LHCN-M2 (cell line): ENCODE measurements at regions not wholly inside any gene's neighbourhood (a gene's known extent, or its start where the extent isn't known, plus 50 kb on each side); places are given as distances from the start of the nearest gene placed in this dataset.
"Not testable (repeated sequence)": the region's sequence is repeated elsewhere in the genome, so short reads cannot be mapped to it uniquely, and the experiment has no call there.

Source experiments
- DNase-seq: peaks from one replicate; pipeline ENCODE4 v3.0.0-alpha.2; 2012; ENCODE audit warnings: low read depth

- DNase-seq = no peak
Observed at GRCh38 chrX:18102006-18102405, 118.7 kb downstream of the BEND2 start.

- no peak for DNase-seq
Observed at GRCh38 chrX:18101087-18101486, 119.6 kb downstream of the BEND2 start.

GRCh38 chrX:18099745-18100144 is 120.9 kb downstream of the BEND2 start:
- DNase-seq = no peak

- no peak for DNase-seq
Observed at GRCh38 chrX:18098763-18099162, 121.9 kb downstream of the BEND2 start.

GRCh38 chrX:18076434-18076833 is 144.3 kb downstream of the BEND2 start:
- no peak for DNase-seq

GRCh38 chrX:18075603-18076002 is 145.1 kb downstream of the BEND2 start:
- DNase-seq = no peak

- not testable (repeated sequence) for DNase-seq
Observed at GRCh38 chrX:18068045-18068444, 152.6 kb downstream of the BEND2 start.

- DNase-seq = no peak
Observed at GRCh38 chrX:18065956-18066355, 154.7 kb downstream of the BEND2 start.

- DNase-seq = no peak
Observed at GRCh38 chrX:18051690-18052089, 169.0 kb downstream of the BEND2 start.

- DNase-seq = no peak
Observed at GRCh38 chrX:18047491-18047890, 173.2 kb downstream of the BEND2 start.

GRCh38 chrX:18045436-18045835 is 175.2 kb downstream of the BEND2 start:
- DNase-seq = no peak

GRCh38 chrX:18042776-18043175 is 177.9 kb downstream of the BEND2 start:
- no peak for DNase-seq

GRCh38 chrX:18041656-18042055 is 179.0 kb downstream of the BEND2 start:
- DNase-seq = no peak

- no peak for DNase-seq
Observed at GRCh38 chrX:18039023-18039422, 177.9 kb upstream of the RAI2 start.

GRCh38 chrX:18036394-18036793 is 175.3 kb upstream of the RAI2 start:
- DNase-seq = no peak

GRCh38 chrX:18034945-18035344 is 173.8 kb upstream of the RAI2 start:
- DNase-seq = no peak

GRCh38 chrX:18034504-18034903 is 173.4 kb upstream of the RAI2 start:
- DNase-seq = no peak

- no peak for DNase-seq
Observed at GRCh38 chrX:18032486-18033221, 171.6 kb upstream of the RAI2 start.

GRCh38 chrX:18031726-18032375 is 170.8 kb upstream of the RAI2 start:
- no peak for DNase-seq

- DNase-seq = not testable (repeated sequence)
Observed at GRCh38 chrX:18030656-18031055, 169.6 kb upstream of the RAI2 start.

GRCh38 chrX:18026166-18026565 is 165.1 kb upstream of the RAI2 start:
- no peak for DNase-seq

GRCh38 chrX:18017411-18017810 is 156.3 kb upstream of the RAI2 start:
- DNase-seq = no peak

- no peak for DNase-seq
Observed at GRCh38 chrX:18016941-18017340, 155.8 kb upstream of the RAI2 start.
